Astrocyte (in vitro differentiated cells and primary cell): ENCODE measurements at regions not wholly inside any gene's neighbourhood (a gene's known extent, or its start where the extent isn't known, plus 50 kb on each side); places are given as distances from the start of the nearest gene placed in this dataset.
"Not testable (repeated sequence)": the region's sequence is repeated elsewhere in the genome, so short reads cannot be mapped to it uniquely, and the experiment has no call there.

Experiments used
- EZH2 ChIP-seq: IDR thresholded peaks from 2 replicates; pipeline ENCODE4 v1.6.1; 2012; ENCODE audit warnings: mild to moderate bottlenecking, low read length, inconsistent platforms; ENCODE audit not compliant: insufficient read depth
- TF ChIP-seq, protein P1 (sequence below): IDR thresholded peaks from 2 replicates; pipeline ENCODE4 v1.5.1; 2011; ENCODE audit warnings: low read depth, mild to moderate bottlenecking, inconsistent platforms, low read length, moderate library complexity; ENCODE audit not compliant: insufficient read depth

DNA sequence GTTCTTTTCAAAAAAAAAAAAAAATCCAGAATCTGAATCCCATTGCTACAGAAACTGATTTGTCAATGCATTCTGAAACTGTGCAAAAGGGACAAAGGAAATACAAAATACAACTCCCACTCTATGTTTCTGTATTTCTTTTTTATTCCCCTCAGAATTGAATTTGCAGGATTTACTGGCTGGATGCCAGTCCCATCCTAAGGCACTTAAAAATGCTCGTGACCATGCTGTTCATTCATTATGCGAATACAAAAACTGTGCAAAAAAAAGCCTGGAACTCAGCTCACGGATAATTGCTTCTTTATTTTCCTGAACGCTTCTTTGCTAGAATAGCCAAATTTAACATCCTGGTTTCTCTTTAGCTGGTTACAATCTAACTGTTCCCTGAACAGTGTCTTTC is 413.3 kb downstream of the PRIM2 start:
- TF ChIP-seq EZH2 = not testable (repeated sequence)
- TF ChIP-seq, protein P1, sequence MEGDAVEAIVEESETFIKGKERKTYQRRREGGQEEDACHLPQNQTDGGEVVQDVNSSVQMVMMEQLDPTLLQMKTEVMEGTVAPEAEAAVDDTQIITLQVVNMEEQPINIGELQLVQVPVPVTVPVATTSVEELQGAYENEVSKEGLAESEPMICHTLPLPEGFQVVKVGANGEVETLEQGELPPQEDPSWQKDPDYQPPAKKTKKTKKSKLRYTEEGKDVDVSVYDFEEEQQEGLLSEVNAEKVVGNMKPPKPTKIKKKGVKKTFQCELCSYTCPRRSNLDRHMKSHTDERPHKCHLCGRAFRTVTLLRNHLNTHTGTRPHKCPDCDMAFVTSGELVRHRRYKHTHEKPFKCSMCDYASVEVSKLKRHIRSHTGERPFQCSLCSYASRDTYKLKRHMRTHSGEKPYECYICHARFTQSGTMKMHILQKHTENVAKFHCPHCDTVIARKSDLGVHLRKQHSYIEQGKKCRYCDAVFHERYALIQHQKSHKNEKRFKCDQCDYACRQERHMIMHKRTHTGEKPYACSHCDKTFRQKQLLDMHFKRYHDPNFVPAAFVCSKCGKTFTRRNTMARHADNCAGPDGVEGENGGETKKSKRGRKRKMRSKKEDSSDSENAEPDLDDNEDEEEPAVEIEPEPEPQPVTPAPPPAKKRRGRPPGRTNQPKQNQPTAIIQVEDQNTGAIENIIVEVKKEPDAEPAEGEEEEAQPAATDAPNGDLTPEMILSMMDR = not testable (repeated sequence)
